Endodermal cell (in vitro differentiated cells): ENCODE measurements at regions not wholly inside any gene's neighbourhood (a gene's known extent, or its start where the extent isn't known, plus 50 kb on each side); places are given as distances from the start of the nearest gene placed in this dataset.

Experiments
- DNase-seq: peaks from one replicate; pipeline ENCODE4 v3.0.0-alpha.2; 2017
- H3K27ac ChIP-seq: 2 replicates; pipeline ENCODE4 v1.5.1; 2013; ENCODE audit warnings: mild to moderate bottlenecking, low read depth, low read length, moderate library complexity
- H3K27me3 ChIP-seq: 2 replicates; pipeline ENCODE4 v1.6.1; 2013; ENCODE audit warnings: mild to moderate bottlenecking, low read length, moderate library complexity; ENCODE audit not compliant: insufficient read depth, control insufficient read depth, poor library complexity, severe bottlenecking
- H3K36me3 ChIP-seq: 2 replicates; pipeline ENCODE4 v1.7.0; 2013; ENCODE audit warnings: mild to moderate bottlenecking, low read length, moderate library complexity; ENCODE audit not compliant: control insufficient read depth, insufficient read depth
- H3K4me1 ChIP-seq: one replicate; pipeline ENCODE4 v1.7.0; 2013; ENCODE audit warnings: low read length; ENCODE audit not compliant: control insufficient read depth, insufficient read depth
- H3K4me3 ChIP-seq: 2 replicates; pipeline ENCODE4 v1.5.1; 2013; ENCODE audit warnings: mild to moderate bottlenecking, low read length, moderate library complexity
- H3K9ac ChIP-seq: 2 replicates; pipeline ENCODE4 v1.6.1; 2013; ENCODE audit warnings: mild to moderate bottlenecking, low read length, moderate library complexity; ENCODE audit not compliant: poor library complexity, severe bottlenecking; ENCODE audit errors: extremely low read depth
- H3K9me3 ChIP-seq: 2 replicates; pipeline ENCODE4 v1.6.1; 2013; ENCODE audit warnings: mild to moderate bottlenecking, low read length, moderate library complexity; ENCODE audit not compliant: control insufficient read depth
- H3K27ac Mint-ChIP-seq: 2 replicates; pipeline ENCODE4 v1.8.0; 2020; ENCODE audit warnings: mixed read lengths
- H3K27me3 Mint-ChIP-seq: 2 replicates; pipeline ENCODE4 v1.8.0; 2021; ENCODE audit warnings: mild to moderate bottlenecking, mixed read lengths; ENCODE audit not compliant: insufficient read depth
- H3K36me3 Mint-ChIP-seq: 2 replicates; pipeline ENCODE4 v1.8.0; 2020; ENCODE audit warnings: low read depth, mixed read lengths
- H3K4me1 Mint-ChIP-seq: 2 replicates; pipeline ENCODE4 v1.8.0; 2020; ENCODE audit warnings: mixed read lengths
- H3K4me3 Mint-ChIP-seq: 2 replicates; pipeline ENCODE4 v1.8.0; 2020; ENCODE audit warnings: mild to moderate bottlenecking, moderate library complexity, mixed read lengths
- H3K9me3 Mint-ChIP-seq: 2 replicates; pipeline ENCODE4 v1.8.0; 2020; ENCODE audit warnings: mild to moderate bottlenecking, mixed read lengths
- WGBS, 2 experiments: methylation state at CpG; one replicate each; pipeline versions ENCODE4 v1.1.5 to v1.1.7; 2013; ENCODE audit warnings: missing lambda C conversion rate in 2 of 2, mixed read lengths in 1 of 2; ENCODE audit not compliant: insufficient coverage in 1 of 2, insufficient read length in 1 of 2; 5-methylcytosine and 5-hydroxymethylcytosine counted together
- TF ChIP-seq, protein P1 (sequence below): fragments of 200-600 bp; sonication (generic); conservative IDR thresholded peaks from 2 replicates; pipeline ENCODE4 v1.5.0; 2021; ENCODE audit warnings: antibody characterized with exemption, mild to moderate bottlenecking

DNA sequence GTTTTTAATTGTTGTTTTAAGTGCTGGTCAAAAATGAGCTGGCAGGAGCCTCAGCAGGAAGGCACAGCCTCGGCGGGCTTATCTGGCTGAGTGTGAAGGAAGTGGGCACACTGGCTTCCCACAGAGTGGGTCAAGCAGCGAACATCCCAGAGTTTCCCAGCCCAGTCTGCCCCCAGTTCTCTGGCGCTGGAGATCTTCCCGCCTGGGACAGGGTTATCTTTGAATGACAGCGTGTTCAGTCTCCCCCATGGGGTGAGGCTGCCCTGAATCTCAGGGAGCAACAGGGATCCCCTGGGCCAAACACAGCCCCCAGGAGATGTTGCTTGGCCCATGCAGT is 122.2 kb upstream of the PTPN1 start:
- no peaks in the 10 kb centered on the region for H3K9me3 Mint-ChIP-seq
- TF ChIP-seq, protein P1, sequence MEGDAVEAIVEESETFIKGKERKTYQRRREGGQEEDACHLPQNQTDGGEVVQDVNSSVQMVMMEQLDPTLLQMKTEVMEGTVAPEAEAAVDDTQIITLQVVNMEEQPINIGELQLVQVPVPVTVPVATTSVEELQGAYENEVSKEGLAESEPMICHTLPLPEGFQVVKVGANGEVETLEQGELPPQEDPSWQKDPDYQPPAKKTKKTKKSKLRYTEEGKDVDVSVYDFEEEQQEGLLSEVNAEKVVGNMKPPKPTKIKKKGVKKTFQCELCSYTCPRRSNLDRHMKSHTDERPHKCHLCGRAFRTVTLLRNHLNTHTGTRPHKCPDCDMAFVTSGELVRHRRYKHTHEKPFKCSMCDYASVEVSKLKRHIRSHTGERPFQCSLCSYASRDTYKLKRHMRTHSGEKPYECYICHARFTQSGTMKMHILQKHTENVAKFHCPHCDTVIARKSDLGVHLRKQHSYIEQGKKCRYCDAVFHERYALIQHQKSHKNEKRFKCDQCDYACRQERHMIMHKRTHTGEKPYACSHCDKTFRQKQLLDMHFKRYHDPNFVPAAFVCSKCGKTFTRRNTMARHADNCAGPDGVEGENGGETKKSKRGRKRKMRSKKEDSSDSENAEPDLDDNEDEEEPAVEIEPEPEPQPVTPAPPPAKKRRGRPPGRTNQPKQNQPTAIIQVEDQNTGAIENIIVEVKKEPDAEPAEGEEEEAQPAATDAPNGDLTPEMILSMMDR = no peak
- WGBS, 2 experiments = 72 to 74% methylated on average over 2 to 6 of the region's 6 CpGs
- H3K4me3 ChIP-seq = no peak overlapping the region
- H3K36me3 Mint-ChIP-seq = no peaks in the 10 kb centered on the region
- peaks cover 8% of the 10 kb centered on the region for H3K4me1 Mint-ChIP-seq
- no peak overlapping the region for H3K27ac ChIP-seq
- H3K4me1 ChIP-seq = no peaks in the 10 kb centered on the region
- no peak for DNase-seq
- no peak overlapping the region for H3K27ac Mint-ChIP-seq
- H3K4me3 Mint-ChIP-seq = no peak overlapping the region
- no peak overlapping the region for H3K9ac ChIP-seq
- H3K36me3 ChIP-seq = no peaks in the 10 kb centered on the region
- H3K27me3 Mint-ChIP-seq = no peaks in the 10 kb centered on the region
- H3K9me3 ChIP-seq = no peaks in the 10 kb centered on the region
- no peaks in the 10 kb centered on the region for H3K27me3 ChIP-seq

- H3K27ac Mint-ChIP-seq = no peak overlapping the region
- 89 to 93% methylated on average over 5 to 12 of the region's 12 CpGs for WGBS, 2 experiments
- H3K9me3 Mint-ChIP-seq = no peaks in the 10 kb centered on the region
- peaks cover 8% of the 10 kb centered on the region for H3K4me1 Mint-ChIP-seq
- H3K9ac ChIP-seq = no peak overlapping the region
- H3K36me3 ChIP-seq = no peaks in the 10 kb centered on the region
- no peak for DNase-seq
- TF ChIP-seq, protein P1 = no peak
- no peaks in the 10 kb centered on the region for H3K9me3 ChIP-seq
- H3K4me3 Mint-ChIP-seq = no peak overlapping the region
- H3K27me3 Mint-ChIP-seq = no peaks in the 10 kb centered on the region
- H3K4me1 ChIP-seq = no peaks in the 10 kb centered on the region
- H3K36me3 Mint-ChIP-seq = no peaks in the 10 kb centered on the region
- no peaks in the 10 kb centered on the region for H3K27me3 ChIP-seq
- H3K27ac ChIP-seq = no peak overlapping the region
- H3K4me3 ChIP-seq = no peak overlapping the region
Observed at GRCh38 chr20:50388733-50389437, 121.3 kb upstream of the PTPN1 start.

DNA sequence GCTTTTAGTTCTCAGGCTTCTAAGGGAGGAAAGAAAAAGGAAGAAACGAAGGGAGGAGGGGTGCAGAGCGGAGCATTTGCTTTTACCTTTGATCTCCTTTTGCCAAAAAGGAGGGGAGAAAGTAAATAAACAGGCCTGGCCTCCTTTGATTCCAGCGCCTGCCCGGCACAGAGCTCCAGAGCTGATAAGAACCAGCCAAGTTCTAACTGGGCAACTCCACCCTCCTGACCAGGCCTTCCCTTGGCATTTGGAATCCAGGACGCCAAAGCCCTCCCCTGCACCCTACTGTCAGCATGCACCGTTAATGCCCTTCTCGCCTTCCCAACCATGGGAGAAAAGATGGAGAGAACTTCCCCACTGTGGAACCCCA is 120.8 kb upstream of the PTPN1 start:
- H3K36me3 ChIP-seq = no peaks in the 10 kb centered on the region
- TF ChIP-seq, protein P1 = no peak
- Mint-ChIP-seq H3K27me3 (no peaks in the 10 kb centered on the region), H3K9me3 (no peaks in the 10 kb centered on the region), H3K4me3 (no peak overlapping the region), H3K27ac (no peak overlapping the region), H3K36me3 (no peaks in the 10 kb centered on the region), H3K4me1 (peaks cover 8% of the 10 kb centered on the region)
- H3K27ac ChIP-seq = no peak overlapping the region
- H3K27me3 ChIP-seq = no peaks in the 10 kb centered on the region
- no peaks in the 10 kb centered on the region for H3K9me3 ChIP-seq
- H3K9ac ChIP-seq = no peak overlapping the region
- no peak for DNase-seq
- H3K4me3 ChIP-seq = no peak overlapping the region
- H3K4me1 ChIP-seq = no peaks in the 10 kb centered on the region
- 75 to 90% methylated on average over 2 to 7 of the region's 7 CpGs for WGBS, 2 experiments
